Gastroesophageal sphincter (tissue), 3 donors: ENCODE measurements at regions not wholly inside any gene's neighbourhood (a gene's known extent, or its start where the extent isn't known, plus 50 kb on each side); places are given as distances from the start of the nearest gene placed in this dataset.

ENCODE experiments used
- EP300 ChIP-seq: sonication (generic); formaldehyde crosslinking; IDR thresholded peaks from one replicate; pipeline ENCODE4 v1.6.1; 2017; ENCODE audit warnings: antibody characterized with exemption, mild to moderate bottlenecking
- TF ChIP-seq, protein P1 (sequence below), 4 experiments: fragments of 200-600 bp in 2 of 4; fragments of 450-650 bp in 2 of 4; sonication (generic) in 1 of 4; IDR thresholded peaks; one replicate each; pipeline ENCODE4 v1.5.1; 2017 to 2019; ENCODE audit warnings: antibody characterized with exemption in 4 of 4, mild to moderate bottlenecking in 2 of 4, moderate library complexity in 2 of 4

DNA sequence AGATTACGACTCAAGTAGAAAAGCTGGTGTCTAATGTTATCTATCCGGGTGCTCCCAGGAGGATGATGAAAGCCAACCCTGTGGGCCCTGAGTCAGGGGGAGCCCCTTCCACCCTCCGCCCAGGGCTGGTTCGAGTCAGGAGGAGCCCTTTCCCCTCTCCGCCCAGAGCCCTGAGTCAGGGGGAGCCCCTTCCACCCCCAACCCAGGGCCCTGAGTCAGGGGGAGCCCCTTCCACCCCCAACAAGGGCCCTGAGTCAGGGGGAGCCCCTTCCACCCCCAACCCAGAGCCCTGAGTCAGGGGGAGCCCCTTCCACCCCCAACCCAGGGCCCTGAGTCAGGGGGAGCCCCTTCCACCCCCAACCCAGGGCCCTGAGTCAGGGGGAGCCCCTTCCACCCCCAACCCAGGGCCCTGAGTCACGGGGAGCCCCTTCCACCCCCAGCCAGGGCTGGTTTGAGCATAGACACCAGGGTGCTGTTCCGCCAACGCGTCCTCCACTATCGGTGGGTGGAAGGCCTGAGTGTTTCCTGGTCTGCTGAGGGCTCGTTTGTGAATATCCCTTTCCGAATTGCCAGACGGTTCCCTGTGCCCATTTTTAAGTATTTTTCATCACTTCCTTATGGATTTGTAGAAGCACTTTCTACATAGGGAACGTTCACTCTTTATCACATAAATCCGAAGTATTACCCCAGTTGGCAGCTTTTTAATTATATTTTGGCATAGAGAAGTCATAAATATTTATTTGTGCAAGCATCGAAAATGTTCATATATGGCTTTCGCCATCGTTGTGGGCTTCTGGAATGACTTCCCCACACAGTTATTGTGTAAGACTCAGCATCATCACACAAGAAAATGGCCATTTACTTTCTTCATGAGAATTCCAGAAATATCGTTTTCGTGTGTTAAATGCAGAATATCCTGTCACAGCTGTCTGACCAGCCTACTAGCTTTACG, 380.6 kb downstream of the BRD1 start:
- no peak for TF ChIP-seq EP300
- TF ChIP-seq, protein P1, sequence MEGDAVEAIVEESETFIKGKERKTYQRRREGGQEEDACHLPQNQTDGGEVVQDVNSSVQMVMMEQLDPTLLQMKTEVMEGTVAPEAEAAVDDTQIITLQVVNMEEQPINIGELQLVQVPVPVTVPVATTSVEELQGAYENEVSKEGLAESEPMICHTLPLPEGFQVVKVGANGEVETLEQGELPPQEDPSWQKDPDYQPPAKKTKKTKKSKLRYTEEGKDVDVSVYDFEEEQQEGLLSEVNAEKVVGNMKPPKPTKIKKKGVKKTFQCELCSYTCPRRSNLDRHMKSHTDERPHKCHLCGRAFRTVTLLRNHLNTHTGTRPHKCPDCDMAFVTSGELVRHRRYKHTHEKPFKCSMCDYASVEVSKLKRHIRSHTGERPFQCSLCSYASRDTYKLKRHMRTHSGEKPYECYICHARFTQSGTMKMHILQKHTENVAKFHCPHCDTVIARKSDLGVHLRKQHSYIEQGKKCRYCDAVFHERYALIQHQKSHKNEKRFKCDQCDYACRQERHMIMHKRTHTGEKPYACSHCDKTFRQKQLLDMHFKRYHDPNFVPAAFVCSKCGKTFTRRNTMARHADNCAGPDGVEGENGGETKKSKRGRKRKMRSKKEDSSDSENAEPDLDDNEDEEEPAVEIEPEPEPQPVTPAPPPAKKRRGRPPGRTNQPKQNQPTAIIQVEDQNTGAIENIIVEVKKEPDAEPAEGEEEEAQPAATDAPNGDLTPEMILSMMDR (IDR thresholded peaks at IDR 0.05), result no peak
